GM10248 (cell line): ENCODE measurements at regions not wholly inside any gene's neighbourhood (a gene's known extent, or its start where the extent isn't known, plus 50 kb on each side); places are given as distances from the start of the nearest gene placed in this dataset.
"Not testable (repeated sequence)": the region's sequence is repeated elsewhere in the genome, so short reads cannot be mapped to it uniquely, and the experiment has no call there.

Experiments
- CTCF ChIA-PET: fragments of 300-600 bp; sonication (Branson Sonifier 250); formaldehyde crosslinking; extraction: SDS; loops from one replicate; lab custom pipeline; 2021; ENCODE audit warnings: antibody characterized with exemption; lab: Yijun Ruan, JAX
- POLR2A ChIA-PET: fragments of 350-650 bp; sonication (Branson Sonifier 250); formaldehyde crosslinking; extraction: SDS; loops from one replicate; lab custom pipeline; 2020; ENCODE audit warnings: antibody characterized with exemption; lab: Yijun Ruan, JAX
- DNase-seq: peaks from one replicate; pipeline ENCODE4 v3.0.0; 2012; ENCODE audit errors: extremely low spot score
- CTCF ChIP-seq: IDR thresholded peaks from 2 replicates; pipeline ENCODE4 v1.5.1; 2012; ENCODE audit warnings: mild to moderate bottlenecking, low read depth; ENCODE audit errors: extremely low read depth, missing control alignments, control extremely low read depth

DNA sequence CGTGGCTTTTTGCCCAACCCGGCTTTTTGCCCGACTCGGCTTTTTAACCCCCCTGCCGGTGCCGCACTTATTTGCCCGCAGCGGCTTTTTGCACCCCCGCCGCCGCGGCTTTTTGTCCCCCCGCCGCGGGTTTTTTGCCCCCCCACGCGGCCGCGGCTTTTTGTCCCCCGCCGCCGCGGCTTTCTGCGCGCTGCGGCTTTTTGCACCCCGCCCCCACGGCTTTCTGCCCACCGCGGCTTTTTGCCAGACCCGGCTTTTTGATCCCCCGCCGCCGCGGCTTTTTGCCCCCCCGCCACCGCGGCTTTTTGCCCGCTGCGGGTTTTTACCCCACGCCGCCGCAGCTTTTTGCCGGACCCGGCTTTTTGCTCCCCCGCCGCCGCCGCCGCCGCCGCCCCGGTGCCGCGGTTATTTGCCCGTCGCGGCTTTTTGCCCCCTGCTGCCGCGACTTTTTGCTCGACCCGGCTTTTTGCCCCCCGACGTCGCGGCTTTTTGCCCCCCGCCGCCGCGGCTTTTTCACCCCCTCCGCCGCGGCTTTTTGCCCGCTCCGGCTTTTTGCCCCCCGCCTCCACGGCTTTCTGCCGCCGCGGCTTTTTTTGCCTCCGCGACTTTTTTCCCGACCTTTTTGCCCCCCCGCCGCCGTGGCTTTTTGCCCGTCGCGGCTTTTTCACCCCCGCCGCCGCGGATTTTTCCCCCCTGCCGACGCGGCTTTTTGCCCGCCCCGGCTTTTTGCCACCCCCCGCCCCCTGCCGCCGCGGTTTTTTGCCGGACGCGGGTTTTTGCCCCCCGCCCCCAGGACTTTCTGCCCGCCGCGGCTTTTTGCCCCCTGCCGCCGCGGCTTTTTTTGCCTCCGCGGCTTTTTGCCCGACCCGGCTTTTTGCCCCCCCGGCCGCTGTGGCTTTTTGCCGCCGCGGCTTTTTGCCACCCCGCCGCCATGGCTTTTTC lies 2786.5 kb downstream of the RPIA start:
- no peak for TF ChIP-seq CTCF
- CTCF ChIA-PET, result no interaction called here
- DNase-seq, result peak; percentile 27
- POLR2A ChIA-PET, result no interaction called here

GRCh38 chr2:91478851-91479718 lies 2787.6 kb downstream of the RPIA start:
- CTCF ChIA-PET, DNase-seq, POLR2A ChIA-PET: not testable (repeated sequence)

GRCh38 chr2:91485226-91485625 lies 2793.8 kb downstream of the RPIA start:
- POLR2A ChIA-PET, CTCF ChIA-PET, DNase-seq: not testable (repeated sequence)

GRCh38 chr2:91497129-91498064 lies 2805.9 kb downstream of the RPIA start:
- POLR2A ChIA-PET, CTCF ChIA-PET, DNase-seq: not testable (repeated sequence)

DNA sequence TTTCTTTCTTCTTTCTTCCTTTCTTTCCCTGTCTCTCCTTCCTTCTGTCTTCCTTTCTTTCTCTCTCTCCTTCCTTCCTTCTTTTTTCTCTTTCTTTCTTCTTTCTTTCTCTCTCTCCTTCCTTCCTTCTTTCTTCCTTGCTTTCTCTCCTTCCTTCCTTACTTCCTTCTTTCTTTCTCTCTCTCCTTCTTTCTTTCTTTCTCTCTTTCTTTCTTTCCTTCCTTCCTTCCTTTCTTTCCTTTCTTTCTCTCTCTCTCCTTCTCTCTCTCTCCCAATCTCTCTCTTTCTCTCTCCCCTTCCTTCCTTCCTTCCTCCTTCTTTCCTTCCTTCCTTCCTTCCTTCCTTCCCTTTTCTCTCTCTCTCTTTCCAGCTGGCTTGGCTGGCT lies 2806.6 kb downstream of the RPIA start:
- CTCF ChIA-PET, POLR2A ChIA-PET, DNase-seq: not testable (repeated sequence)

GRCh38 chr2:91498513-91499250 lies 2807.2 kb downstream of the RPIA start:
- POLR2A ChIA-PET, DNase-seq, CTCF ChIA-PET: not testable (repeated sequence)

- POLR2A ChIA-PET, DNase-seq, CTCF ChIA-PET: not testable (repeated sequence)
These were observed 2808.1 kb downstream of the RPIA start for GRCh38 chr2:91499431-91500050.

- DNase-seq, POLR2A ChIA-PET, CTCF ChIA-PET: not testable (repeated sequence)
These were observed 2808.9 kb downstream of the RPIA start for GRCh38 chr2:91500246-91500977.

GRCh38 chr2:91500978-91501310 lies 2809.5 kb downstream of the RPIA start:
- CTCF ChIA-PET, POLR2A ChIA-PET, DNase-seq: not testable (repeated sequence)

DNA sequence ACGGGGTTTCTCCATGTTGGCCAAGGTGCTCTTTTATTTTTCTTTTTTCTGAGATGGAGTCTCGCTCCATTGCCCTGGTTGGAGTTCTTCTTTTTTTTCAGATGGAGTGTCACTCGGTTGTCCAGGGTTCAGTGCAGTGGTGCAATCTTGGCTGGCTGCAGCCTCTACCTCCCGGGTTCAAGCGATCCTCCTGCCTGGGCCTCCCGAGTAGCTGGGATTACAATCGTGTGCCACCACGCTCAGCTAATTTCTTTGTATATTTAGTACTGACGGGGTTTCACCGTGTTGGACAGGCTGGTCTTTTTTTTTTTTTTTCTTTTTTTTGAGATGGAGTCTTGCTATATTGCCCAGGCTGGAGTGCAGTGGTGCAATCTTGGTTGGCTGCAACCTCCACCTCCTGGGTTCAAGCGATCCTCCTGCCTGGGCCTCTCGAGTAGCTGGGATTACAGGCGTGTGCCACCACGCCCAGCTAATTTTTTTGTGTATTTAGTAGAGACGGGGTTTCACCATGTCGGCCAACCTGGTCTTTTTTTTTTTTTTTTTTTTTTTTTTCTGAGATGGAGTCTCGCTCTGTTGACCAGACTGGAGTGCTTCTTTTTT lies 2810.1 kb downstream of the RPIA start:
- POLR2A ChIA-PET, DNase-seq: not testable (repeated sequence)

GRCh38 chr2:91503572-91503958 lies 2812.1 kb downstream of the RPIA start:
- CTCF ChIA-PET, POLR2A ChIA-PET, DNase-seq: not testable (repeated sequence)

More for the DNA sequence above, 2810.1 kb downstream of the RPIA start:
- CTCF ChIA-PET, result not testable (repeated sequence)

DNA sequence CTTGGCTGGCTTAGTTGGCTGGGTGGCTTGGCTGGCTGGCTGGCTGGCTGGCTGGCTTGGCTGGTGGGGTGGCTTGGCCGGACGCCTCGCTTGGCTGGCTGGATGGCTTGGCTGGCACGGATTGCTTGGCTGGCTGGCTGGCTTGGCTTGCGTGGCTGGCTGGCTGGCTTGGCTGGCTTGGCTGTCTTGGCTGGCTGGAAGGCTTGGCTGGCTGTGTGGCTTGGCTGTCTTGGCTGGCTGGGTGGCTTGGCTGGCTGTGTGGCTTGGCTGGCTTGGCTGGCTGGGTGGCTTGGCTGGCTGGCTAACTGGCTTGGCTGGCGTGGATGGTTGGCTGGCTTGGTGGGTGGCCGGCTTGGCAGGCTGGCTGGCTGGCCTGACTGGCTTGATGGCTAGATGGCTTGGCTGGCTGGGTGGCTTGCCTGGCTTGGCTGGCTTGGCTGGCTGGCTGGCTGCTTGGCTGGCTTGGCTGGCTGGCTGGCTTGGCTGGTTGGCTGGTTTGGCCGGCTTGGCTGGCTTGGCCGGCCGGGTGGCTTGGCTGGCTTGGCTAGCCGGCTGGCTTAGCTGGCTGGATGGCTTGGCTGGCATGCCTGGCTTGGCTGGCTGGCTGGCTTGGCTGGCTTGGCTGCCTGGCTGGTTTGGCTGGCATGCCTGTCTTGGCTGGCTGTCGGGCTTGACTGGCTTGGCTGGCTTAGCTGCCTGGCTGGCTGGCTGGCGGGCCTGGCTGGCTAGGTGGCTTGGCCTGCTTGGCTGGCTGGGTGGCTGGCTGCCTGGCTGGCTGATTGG lies 2812.7 kb downstream of the RPIA start:
- CTCF ChIA-PET, DNase-seq, POLR2A ChIA-PET: not testable (repeated sequence)

GRCh38 chr2:91508816-91509215 lies 2817.3 kb downstream of the RPIA start:
- CTCF ChIA-PET, result not testable (repeated sequence)

More at GRCh38 chr2:91508816-91509215, 2817.3 kb downstream of the RPIA start:
- DNase-seq, POLR2A ChIA-PET: not testable (repeated sequence)
